G401.6 (cell line): ENCODE measurements at regions not wholly inside any gene's neighbourhood (a gene's known extent, or its start where the extent isn't known, plus 50 kb on each side); places are given as distances from the start of the nearest gene placed in this dataset.
"Not testable (repeated sequence)": the region's sequence is repeated elsewhere in the genome, so short reads cannot be mapped to it uniquely, and the experiment has no call there.

Experiments used
- FAIRE-seq: peaks from 2 replicates; lab custom pipeline; 2012; peaks lifted over from hg19 to GRCh38; lab: Jason Lieb, UNC

DNA sequence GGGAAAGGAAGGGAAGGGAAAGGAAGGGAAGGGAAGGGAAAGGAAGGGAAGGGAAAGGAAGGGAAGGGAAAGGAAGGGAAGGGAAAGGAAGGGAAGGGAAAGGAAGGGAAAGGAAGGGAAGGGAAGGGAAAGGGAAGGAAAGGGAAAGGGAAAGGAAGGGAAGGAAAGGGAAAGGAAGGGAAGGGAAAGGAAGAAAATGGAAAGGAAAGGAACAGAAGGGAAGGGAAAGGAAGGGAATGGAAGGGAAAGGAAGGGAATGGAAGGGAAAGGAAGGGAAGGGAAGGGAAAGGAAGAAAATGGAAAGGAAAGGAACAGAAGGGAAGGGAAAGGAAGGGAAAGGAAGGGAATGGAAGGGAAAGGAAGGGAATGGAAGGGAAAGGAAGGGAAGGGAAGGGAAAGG is 526.0 kb downstream of the RMST start:
- not testable (repeated sequence) for FAIRE-seq

DNA sequence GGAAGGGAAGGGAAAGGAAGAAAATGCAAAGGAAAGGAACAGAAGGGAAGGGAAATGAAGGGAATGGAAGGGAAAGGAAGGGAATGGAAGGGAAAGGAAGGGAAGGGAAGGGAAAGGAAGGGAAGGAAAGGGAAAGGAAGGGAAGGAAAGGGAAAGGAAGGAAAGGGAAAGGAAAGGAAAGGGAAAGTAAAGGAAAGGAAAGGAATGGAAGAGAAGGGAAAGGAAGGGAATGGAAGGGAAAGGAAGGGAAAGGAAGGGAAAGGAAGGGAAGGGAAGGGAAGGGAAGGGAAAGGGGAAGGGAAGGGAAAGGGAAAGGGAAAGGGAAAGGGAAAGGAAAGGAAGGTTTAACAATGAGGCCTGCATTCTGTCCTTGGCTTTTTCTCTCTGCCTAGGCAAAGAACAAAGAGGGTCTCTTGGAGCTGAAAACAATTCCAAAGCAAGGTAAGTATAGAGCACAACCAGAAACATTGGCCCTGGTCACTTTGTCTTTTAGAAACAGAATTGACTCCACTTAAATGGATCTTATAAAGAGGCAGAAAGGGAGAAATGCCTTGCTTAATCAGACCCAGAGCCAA is 525.9 kb upstream of the TMPO start:
- no peak for FAIRE-seq

DNA sequence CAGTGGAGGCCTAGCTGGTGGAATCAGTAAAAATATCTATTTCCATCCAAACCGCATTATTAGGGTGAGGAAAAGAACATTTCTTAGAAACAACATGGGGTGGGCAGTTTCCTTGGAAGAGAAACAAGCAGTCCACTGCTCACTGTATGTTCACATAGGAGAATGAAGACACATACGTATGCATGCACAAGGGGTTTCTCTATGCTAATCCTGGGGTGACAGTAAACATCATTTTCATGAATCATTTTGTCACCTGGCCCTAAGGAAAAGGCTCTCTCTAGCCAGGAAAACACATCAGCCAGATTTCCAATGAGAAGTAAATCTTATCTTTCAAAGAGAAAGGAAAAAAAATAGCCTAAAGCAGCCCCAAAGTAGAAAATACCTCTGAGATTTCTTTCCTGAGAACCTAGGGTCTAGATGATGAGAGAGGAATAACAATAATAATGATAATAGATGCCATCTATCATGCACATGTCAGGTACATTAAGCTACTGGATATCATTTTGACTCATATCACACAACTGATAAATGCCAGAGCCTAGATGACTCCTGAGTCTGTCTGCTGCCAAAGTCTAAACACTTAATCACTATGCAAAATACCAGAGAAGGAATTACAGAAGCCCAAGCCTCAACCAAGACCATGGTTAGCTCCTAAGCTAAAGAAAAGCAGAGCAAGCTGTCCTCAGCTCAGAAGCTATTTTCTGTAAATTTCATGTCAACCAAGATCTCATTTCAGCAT is 520.5 kb upstream of the TMPO start:
- FAIRE-seq, result no peak

- FAIRE-seq, result no peak
Measured at GRCh38 chr12:97995559-97995958, 519.8 kb upstream of the TMPO start.

DNA sequence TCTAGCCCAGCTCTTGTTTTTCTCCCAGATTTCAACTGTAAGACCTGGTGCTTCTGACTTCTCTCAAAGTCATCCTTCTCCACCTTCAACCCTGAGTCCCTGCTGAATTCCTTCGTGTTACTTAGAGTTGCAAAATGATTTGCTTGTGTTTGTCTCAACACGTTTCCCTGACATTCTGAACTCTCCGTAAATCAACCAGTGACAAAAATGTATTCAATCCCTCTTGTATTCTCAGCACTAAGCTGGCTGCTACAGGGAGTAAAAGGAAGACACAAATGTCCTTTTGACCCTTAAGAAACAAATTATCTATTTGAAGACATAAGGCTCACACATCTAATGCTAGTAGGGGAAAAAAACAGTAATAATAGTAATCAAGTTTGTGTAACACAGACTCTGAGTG is 514.0 kb upstream of the TMPO start:
- FAIRE-seq, result no peak

DNA sequence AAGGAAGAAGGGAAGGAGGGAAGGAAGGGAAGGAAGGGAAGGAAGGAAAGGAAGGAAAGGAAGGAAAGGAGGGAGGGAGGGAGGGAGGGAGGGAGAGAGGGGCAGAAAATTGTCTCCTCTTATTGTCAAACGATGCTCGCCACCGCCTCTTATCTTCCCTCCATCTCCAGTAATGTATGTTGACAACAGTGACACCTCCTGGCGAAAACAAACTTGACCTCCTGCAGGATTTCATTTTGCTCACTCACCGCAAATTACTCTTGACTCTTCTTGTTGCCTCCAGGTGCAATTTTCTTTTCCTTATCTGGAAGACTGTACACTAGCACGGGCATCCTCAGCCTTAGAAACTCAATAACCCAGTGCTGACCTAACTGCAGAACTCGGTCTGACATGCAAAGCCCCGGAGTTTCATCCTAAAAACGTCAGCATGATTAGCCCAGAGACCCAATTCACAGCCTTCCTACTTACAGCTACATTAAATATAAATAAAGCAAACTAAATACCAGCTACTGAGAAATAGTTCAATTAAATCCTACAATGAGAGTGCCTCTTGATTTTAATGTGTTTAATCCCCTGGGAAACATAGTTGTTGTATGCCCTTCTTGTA is 512.4 kb upstream of the TMPO start:
- no peak for FAIRE-seq

- no peak for FAIRE-seq
Measured at GRCh38 chr12:98007963-98008362, 507.4 kb upstream of the TMPO start.

DNA sequence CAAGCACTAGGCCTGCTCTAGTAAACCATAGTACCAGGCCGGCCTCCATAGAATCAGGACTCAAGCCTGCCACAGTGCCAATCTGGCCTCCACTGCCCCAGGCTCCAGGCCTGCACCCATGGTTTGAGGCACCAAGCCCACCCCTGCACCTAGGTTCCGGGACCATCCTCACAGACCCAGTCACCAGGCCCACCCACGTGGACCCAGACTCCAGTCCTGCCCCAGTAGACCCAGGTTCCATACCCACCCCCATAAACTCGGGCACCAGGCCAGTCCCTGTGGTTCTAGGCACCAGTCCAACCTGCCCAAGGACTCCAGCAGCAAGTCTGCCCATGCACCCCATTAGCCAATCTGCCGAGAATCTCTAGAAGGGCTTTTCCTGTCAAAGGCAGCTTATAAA is 501.8 kb upstream of the TMPO start:
- no peak for FAIRE-seq

DNA sequence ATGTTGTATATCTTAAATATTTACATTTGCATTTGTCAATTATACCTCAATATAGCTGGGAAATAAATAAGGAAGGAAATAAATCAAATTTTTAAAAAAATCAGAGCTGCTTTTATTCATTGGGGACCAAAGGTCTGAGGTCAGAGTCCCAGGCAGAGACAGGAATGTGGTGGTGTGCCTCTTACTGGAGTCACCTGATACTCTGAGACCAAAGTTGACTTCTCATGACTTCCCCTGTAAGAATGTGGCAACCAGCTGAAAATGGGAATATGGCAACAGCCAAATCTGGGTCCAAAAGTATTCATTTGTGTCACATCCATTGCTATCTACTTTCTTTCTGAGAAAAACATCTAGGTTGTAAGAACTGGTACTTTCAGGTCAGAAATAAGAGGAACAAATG is 496.6 kb upstream of the TMPO start:
- FAIRE-seq, result no peak

DNA sequence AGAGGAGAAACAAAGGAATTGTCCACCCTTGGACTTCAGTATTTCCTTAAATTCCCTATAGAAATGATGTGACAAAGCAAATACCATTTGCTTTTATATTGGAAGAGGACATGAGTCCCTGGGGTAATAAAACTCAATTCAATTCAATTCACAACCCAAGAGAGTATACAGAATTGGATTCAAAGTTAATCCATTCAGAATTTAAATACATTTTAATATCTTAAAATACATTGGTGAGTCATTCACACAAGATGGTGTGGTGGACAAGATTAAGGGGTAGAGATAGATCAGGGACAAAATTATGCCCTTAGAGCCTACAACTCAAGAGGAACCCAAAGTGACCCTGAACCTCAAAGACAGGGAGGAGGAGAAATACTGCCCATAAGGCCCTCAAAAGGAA is 495.0 kb upstream of the TMPO start:
- no peak for FAIRE-seq

DNA sequence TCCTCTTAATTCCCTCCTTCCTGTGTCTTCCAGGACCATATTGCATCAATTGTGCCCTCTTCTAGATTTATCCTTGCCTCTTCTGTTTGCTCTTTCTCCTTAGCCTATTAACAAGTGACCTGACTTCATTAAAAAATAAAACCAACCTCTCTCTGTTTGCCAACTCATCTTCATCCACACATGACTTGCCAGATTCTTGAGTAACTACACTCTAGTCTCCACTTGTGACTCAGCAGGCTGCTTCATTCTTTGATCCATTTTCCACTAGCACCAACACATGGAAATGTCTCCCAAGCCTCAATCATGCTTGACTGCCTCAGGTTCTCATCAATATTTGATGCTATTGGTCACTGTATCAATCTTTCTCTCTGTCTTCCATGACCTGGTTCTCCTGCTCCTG is 492.4 kb upstream of the TMPO start:
- no peak for FAIRE-seq

DNA sequence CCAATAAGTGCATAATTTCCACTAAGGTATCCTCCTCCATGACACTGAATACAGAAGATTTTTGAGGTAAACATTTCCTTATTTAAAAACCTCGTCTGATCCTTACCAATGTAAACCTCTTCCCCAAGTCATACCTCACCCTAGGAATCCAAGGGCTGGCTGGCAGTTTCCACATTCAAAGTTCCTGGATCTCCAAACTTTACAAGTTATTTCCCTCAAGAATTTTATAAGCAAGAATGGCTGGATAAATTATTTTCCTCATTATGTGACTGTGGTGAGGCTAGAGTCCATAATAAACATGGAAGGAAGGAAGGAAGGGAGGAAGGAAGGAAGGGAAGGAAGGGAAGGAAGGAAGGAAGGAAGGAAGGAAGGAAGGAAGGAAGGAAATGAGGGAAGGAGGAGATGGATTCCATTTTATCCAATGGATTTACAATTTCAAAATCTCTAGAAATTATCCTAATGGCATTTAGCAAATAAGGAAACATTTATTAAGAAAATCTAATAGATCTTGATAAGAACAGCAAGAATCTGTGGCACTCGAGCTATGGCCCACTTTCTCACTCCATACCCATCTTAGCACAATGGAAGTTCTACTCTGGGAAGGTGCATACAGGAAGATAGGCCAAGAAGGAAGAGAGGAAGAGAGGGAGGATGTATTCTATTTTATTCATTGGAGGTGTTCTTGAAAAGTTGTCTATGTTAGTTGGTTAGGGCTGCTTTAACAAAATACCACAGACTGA is 477.8 kb upstream of the TMPO start:
- FAIRE-seq, result no peak

DNA sequence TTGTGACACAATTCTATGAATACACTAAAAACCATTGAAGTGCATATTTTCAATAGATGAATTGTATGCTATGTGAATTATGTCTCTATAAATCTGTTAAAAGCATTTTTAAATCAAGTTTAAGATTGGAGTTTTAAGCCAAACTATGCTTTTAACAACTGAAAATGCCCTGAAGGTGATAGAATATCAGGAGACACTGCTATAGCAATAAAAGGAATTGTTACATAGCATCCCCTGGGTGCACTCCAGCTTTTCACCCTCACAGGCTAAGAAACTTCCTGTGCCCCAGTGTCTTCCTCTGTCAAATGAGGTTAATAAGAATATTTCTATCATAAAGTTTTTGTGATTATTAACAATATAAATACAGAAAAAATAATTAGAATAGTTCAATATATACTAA is 472.7 kb upstream of the TMPO start:
- FAIRE-seq, result no peak

DNA sequence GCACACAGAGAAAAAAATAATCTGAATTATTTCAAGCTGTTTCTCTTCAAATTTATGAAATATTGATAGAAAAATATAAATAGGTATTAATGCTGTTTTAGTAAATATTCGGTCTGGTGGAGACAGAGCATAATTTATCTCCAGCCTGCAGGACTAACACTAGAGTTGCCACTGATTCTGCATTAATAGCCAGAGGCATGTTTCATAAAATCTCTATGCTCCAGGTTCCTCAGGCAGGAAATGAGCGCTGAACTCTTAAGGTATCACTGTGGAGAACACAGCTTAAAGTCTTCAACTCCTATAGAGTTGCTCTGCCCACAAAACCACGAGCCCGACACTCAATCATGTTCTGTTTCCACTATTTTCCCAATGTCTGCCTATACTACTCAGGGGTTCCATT is 470.0 kb upstream of the TMPO start:
- FAIRE-seq, result no peak

DNA sequence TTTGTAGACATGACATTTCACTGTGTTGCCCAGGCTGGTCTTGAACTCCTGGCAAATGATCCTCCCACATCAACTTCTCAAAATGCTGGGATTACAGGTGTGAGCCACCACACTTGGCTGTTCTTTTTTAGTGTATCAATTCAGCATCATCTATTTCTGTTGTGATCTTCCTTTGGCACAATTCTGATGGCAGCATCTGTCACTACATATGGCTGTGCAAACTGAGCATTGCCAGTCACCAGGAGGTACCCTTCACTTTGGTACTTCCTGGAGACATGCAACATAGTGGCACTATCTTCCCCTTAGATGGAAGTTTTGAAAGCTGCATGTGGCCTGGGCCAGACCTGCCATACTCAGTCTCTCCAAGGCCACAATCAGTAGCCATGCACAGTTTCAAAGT is 467.1 kb upstream of the TMPO start:
- no peak for FAIRE-seq

- FAIRE-seq, result no peak
Measured at GRCh38 chr12:98053202-98053601, 462.2 kb upstream of the TMPO start.

GRCh38 chr12:98057701-98058100 is 457.7 kb upstream of the TMPO start:
- FAIRE-seq, result no peak

- FAIRE-seq, result no peak
Measured at GRCh38 chr12:98058213-98058612, 457.2 kb upstream of the TMPO start.

GRCh38 chr12:98058838-98059237 is 456.6 kb upstream of the TMPO start:
- FAIRE-seq, result no peak

DNA sequence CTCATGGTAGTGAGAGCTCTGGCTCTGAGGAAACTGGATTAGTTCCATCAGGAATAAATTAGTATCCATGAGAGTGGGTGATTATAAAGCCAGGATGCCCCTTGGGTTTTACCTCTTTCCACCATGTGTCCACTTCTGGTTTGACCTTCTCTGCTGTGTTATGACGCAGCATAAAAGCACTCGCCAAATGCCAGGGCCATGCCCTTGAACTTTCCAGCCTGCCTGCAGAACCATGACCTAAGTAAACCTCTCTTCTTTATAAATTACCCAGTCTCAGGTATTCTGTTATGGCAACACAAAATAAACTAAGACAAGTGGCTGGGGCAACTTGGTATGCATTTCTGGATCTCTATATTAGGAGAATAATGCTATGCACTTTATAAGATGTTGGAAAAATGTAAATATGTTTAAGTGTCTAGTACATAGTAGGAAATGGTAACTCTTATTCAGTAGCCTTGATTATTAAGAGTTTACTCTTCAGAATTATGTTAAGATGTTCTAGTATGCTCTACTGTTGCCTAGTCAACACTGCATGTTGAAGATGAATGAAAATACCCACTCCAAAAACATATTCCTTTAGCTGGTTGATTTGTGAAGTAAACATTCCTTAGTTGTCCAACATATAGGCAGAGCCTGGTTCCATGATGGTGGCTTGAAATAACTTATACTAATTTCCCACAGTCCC is 455.6 kb upstream of the TMPO start:
- FAIRE-seq, result no peak

DNA sequence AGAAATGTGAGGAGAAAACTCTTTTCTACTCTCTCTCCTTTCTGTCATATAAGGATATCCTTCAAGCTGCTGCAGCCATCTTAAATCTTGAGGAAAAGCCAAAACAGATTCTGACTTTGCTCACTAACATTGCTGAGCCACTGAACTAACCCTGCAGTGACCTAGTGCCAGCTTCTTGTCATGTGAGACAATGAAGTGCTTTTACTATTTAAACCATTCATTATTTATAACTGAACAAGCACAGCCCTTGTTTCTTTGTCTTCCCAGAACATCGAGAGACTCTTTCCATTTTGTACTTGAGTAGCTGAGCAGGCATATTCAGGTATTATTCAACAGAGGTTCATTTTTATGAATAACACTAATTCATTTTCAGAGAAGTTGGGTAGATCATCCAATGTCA is 455.0 kb upstream of the TMPO start:
- no peak for FAIRE-seq

DNA sequence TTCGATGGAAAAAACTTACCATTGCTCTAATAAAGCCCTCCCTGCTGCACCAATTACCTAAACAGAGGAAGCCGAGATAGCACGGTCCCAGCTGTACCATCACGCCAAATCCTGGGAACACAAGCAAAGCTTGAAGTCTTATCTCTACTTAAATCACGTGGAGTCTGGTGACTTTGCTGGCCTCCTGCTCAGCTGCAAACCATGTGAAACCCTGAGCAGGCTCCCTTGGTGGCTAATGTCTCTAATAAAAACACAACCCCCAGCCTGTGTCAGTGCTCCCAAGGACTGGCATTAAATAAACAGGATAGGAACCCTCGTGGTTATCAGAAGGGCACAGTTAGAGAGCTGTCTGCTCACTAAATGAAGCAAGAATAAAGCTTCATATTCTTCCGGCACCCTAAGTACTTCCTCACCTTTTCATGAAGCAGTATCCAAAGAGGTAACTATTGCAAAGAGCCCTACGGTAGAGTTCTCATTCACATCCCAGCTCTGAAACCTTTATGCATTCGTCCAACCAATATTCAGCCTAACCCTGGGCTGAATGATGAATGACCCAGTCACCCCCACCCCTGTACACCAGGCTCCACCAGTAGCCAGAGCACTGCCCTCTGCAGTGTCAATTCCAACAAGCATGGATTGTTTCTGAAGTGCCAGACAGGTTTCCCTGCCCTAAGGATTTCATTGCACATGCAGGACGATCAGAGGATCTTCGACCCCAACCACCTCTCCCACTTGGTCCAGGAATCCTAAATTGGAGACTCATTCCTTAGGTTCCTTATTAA is 452.7 kb upstream of the TMPO start:
- no peak for FAIRE-seq
